Caco-2 (cell line): ENCODE measurements at regions not wholly inside any gene's neighbourhood (a gene's known extent, or its start where the extent isn't known, plus 50 kb on each side); places are given as distances from the start of the nearest gene placed in this dataset.
"Not testable (repeated sequence)": the region's sequence is repeated elsewhere in the genome, so short reads cannot be mapped to it uniquely, and the experiment has no call there.

Source experiments
- BruUV-seq: library from RNA; stranded (reverse); fragments of 400-500 nt; replicated peaks from 2 replicates; lab custom pipeline; 2021; lab: Mats Ljungman, UMichigan
- CTCF ChIA-PET: fragments of 300-600 bp; sonication (Branson Sonifier 250); formaldehyde crosslinking; loops from one replicate; lab custom pipeline; 2022; ENCODE audit warnings: antibody characterized with exemption; lab: Charles Lee
- POLR2A ChIA-PET: fragments of 300-600 bp; sonication (Branson Sonifier 250); formaldehyde crosslinking; loops from one replicate; lab custom pipeline; 2022; ENCODE audit warnings: antibody characterized with exemption; lab: Charles Lee
- DNase-seq, 2 experiments: peaks; one replicate each; pipeline versions ENCODE4 v3.0.0 to v3.0.0-alpha.2; 2020 to 2022
- H3K27me3 ChIP-seq: replicated peaks from 2 replicates; pipeline ENCODE4 v1.6.0; 2011; ENCODE audit warnings: low read length; ENCODE audit not compliant: control insufficient read depth, insufficient read depth
- H3K36me3 ChIP-seq: 2 replicates; pipeline ENCODE4 v1.5.1; 2011; ENCODE audit warnings: low read length; ENCODE audit not compliant: control insufficient read depth, insufficient read depth
- H3K4me1 ChIP-seq: fragments of 250-450 bp; sonication (Bioruptor Pico); 2 replicates; pipeline ENCODE4 v1.5.1; 2020; ENCODE audit warnings: mild to moderate bottlenecking
- H3K4me3 ChIP-seq: 2 replicates; pipeline ENCODE4 v1.5.1; 2011; ENCODE audit warnings: low read depth, mild to moderate bottlenecking, control low read depth, low read length
- H3K9me3 ChIP-seq: fragments of 250-450 bp; sonication (Bioruptor Pico); 2 replicates; pipeline ENCODE4 v1.5.1; 2020; ENCODE audit warnings: mild to moderate bottlenecking, moderate library complexity
- H3K27ac Mint-ChIP-seq: one replicate; pipeline ENCODE4 v1.8.0; 2022; ENCODE audit warnings: mixed read lengths; ENCODE audit not compliant: unreplicated experiment
- H3K27me3 Mint-ChIP-seq: one replicate; pipeline ENCODE4 v1.8.0; 2022; ENCODE audit warnings: mixed read lengths; ENCODE audit not compliant: insufficient read depth, unreplicated experiment
- H3K36me3 Mint-ChIP-seq: one replicate; pipeline ENCODE4 v1.8.0; 2022; ENCODE audit warnings: mild to moderate bottlenecking, mixed read lengths; ENCODE audit not compliant: insufficient read depth, unreplicated experiment
- H3K4me1 Mint-ChIP-seq: one replicate; pipeline ENCODE4 v1.8.0; 2022; ENCODE audit warnings: low read depth, mixed read lengths; ENCODE audit not compliant: unreplicated experiment
- H3K4me3 Mint-ChIP-seq: one replicate; pipeline ENCODE4 v1.8.0; 2022; ENCODE audit warnings: mild to moderate bottlenecking, moderate library complexity, mixed read lengths; ENCODE audit not compliant: unreplicated experiment
- H3K9me3 Mint-ChIP-seq: one replicate; pipeline ENCODE4 v1.8.0; 2022; ENCODE audit warnings: mixed read lengths; ENCODE audit not compliant: unreplicated experiment
- CTCF ChIP-seq, 2 experiments: fragments of 200-600 bp in 1 of 2; IDR thresholded peaks; 1 replicate in 1 of 2; 2 replicates in 1 of 2; pipeline versions ENCODE4 v1.5.1 to v1.8.0; 2011 to 2022; ENCODE audit warnings: antibody characterized with exemption in 1 of 2, control low read depth in 1 of 2, inconsistent platforms in 1 of 2, low read depth in 1 of 2, low read length in 1 of 2, mild to moderate bottlenecking in 1 of 2, moderate library complexity in 1 of 2; ENCODE audit not compliant: insufficient read depth in 1 of 2, severe bottlenecking in 1 of 2, unreplicated experiment in 1 of 2
- intact Hi-C: fragments of 100-400 bp; cut with micrococcal nuclease; formaldehyde crosslinking; loops from one replicate; pipeline ENCODE4 v1.10.0; 2022; ENCODE audit not compliant: unreplicated experiment

DNA sequence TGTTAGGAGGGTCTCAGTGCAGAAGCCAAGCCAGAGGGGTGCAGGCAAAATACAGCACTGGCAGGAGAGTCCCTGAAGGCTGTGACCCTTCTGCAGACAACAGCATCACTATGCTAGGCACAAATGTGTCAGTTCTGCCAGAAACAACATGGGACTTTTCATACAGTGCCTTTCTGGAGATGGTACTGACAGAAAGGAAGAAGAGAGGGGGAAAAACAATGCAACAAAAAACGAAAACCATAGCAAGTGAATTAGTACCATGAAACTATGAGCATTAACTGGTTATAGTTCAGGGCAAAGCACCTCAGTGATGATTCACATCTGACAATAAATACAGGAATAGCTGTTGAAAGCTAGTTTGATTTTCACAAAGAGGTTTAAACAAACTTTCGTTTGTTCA lies 140.8 kb upstream of the NBPF11 start:
- H3K4me1 Mint-ChIP-seq = peaks cover 16% of the 10 kb centered on the region
- H3K4me3 Mint-ChIP-seq = no peak overlapping the region
- no peak overlapping the region for H3K4me3 ChIP-seq
- H3K27ac Mint-ChIP-seq = peak overlapping the region; percentile 42
- no TSS peak for BruUV-seq
- no peaks in the 10 kb centered on the region for H3K36me3 ChIP-seq
- peaks cover 27% of the 10 kb centered on the region for H3K36me3 Mint-ChIP-seq
- DNase-seq = no peak
- intact Hi-C loops = no loop called here
- H3K9me3 ChIP-seq = peaks cover 48% of the 10 kb centered on the region
- no peaks in the 10 kb centered on the region for H3K27me3 Mint-ChIP-seq
- no peaks in the 10 kb centered on the region for H3K27me3 ChIP-seq
- H3K4me1 ChIP-seq = peaks cover 17% of the 10 kb centered on the region
- CTCF ChIA-PET = no interaction called here
- POLR2A ChIA-PET = no interaction called here
- TF ChIP-seq CTCF (IDR thresholded peaks at IDR 0.05; ENCODE audit: insufficient read depth in 1 of 2, low read depth in 1 of 2, low read length in 1 of 2, severe bottlenecking in 1 of 2, unreplicated experiment in 1 of 2) = no peak
- peaks cover 65% of the 10 kb centered on the region for H3K9me3 Mint-ChIP-seq

DNA sequence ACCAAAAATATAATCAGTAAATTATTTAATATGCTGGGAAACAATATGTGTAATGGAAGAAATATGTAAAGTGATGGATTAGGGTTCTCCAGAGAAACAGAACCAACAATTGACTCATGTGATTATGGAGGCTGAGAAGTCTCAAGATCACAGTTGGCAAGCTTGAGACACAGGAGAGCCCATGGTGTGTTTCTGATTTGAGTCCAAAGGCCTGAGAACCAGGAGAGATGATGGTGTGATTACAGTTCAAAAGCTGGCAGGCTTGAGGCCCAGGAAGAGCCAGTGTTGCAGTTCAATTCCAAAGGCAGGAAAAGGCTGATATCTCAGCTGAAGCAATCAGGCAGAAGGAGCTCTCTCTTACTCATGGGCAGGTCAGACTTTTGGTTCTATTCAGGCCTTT lies 138.8 kb upstream of the NBPF11 start:
- no peaks in the 10 kb centered on the region for H3K27me3 Mint-ChIP-seq
- no peak overlapping the region for H3K4me3 ChIP-seq
- no peak for TF ChIP-seq CTCF (IDR thresholded peaks at IDR 0.05; ENCODE audit: insufficient read depth in 1 of 2, low read depth in 1 of 2, low read length in 1 of 2, severe bottlenecking in 1 of 2, unreplicated experiment in 1 of 2)

GRCh38 chr1:148289647-148290046 lies 137.6 kb upstream of the NBPF11 start:
- DNase-seq = no peak
- intact Hi-C loops = no loop called here
- TF ChIP-seq CTCF (IDR thresholded peaks at IDR 0.05; ENCODE audit: insufficient read depth in 1 of 2, low read depth in 1 of 2, low read length in 1 of 2, severe bottlenecking in 1 of 2, unreplicated experiment in 1 of 2) = no peak
- Mint-ChIP-seq H3K9me3 (peaks cover 59% of the 10 kb centered on the region), H3K27me3 (no peaks in the 10 kb centered on the region), H3K36me3 (peaks cover 28% of the 10 kb centered on the region), H3K4me3 (no peak overlapping the region), H3K4me1 (peaks cover 17% of the 10 kb centered on the region), H3K27ac (no peak overlapping the region)
- Histone ChIP-seq H3K27me3 (no peaks in the 10 kb centered on the region), H3K36me3 (no peaks in the 10 kb centered on the region), H3K9me3 (peaks cover 37% of the 10 kb centered on the region), H3K4me3 (no peak overlapping the region), H3K4me1 (peaks cover 16% of the 10 kb centered on the region)
- ChIA-PET POLR2A (no interaction called here), CTCF (no interaction called here)
- no TSS peak for BruUV-seq

More for the DNA sequence above, 138.8 kb upstream of the NBPF11 start:
- CTCF ChIA-PET = no interaction called here
- intact Hi-C loops = no loop called here
- no peak overlapping the region for H3K27ac Mint-ChIP-seq
- H3K4me1 Mint-ChIP-seq = peaks cover 17% of the 10 kb centered on the region
- H3K9me3 Mint-ChIP-seq = peaks cover 69% of the 10 kb centered on the region
- Histone ChIP-seq H3K36me3 (no peaks in the 10 kb centered on the region), H3K4me1 (peaks cover 16% of the 10 kb centered on the region), H3K27me3 (no peaks in the 10 kb centered on the region), H3K9me3 (peaks cover 48% of the 10 kb centered on the region)
- POLR2A ChIA-PET = no interaction called here
- H3K4me3 Mint-ChIP-seq = no peak overlapping the region
- DNase-seq = no peak
- peaks cover 30% of the 10 kb centered on the region for H3K36me3 Mint-ChIP-seq
- no TSS peak for BruUV-seq

DNA sequence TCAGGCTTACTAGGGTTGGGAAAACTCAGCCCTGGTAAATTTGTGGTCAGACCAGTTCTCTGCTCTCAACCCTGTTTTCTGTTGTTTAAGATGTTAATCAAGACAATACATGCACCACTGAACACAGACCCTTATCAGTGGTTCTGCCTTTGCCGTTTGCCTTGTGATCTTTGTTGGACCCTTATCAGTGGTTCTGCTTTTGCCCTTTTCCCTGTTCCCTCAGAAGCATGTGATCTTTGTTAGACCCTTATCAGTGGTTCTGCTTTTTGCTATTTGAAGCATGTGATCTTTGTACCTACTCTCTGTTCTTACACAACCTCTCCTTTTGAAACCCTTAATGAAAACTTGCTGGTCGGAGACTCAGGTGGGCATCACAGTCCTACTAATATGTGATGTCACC lies 133.9 kb upstream of the NBPF11 start:
- peaks cover 28% of the 10 kb centered on the region for H3K36me3 Mint-ChIP-seq
- BruUV-seq, POLR2A ChIA-PET, H3K4me3 ChIP-seq, H3K27me3 ChIP-seq, H3K36me3 ChIP-seq, intact Hi-C loops, H3K4me1 Mint-ChIP-seq, H3K27me3 Mint-ChIP-seq, CTCF ChIA-PET: not testable (repeated sequence)
- H3K27ac Mint-ChIP-seq = peak overlapping the region; percentile 93
- peak; percentile 69 to 80 for DNase-seq
- H3K4me3 Mint-ChIP-seq = peak overlapping the region; percentile 38
- Histone ChIP-seq H3K4me1 (peaks cover 16% of the 10 kb centered on the region), H3K9me3 (peaks cover 37% of the 10 kb centered on the region)
- peaks cover 33% of the 10 kb centered on the region for H3K9me3 Mint-ChIP-seq

- H3K4me1 ChIP-seq, H3K27me3 Mint-ChIP-seq, DNase-seq, H3K4me1 Mint-ChIP-seq, H3K27ac Mint-ChIP-seq, H3K4me3 ChIP-seq, BruUV-seq, H3K36me3 Mint-ChIP-seq, POLR2A ChIA-PET, H3K9me3 ChIP-seq, CTCF ChIA-PET, H3K4me3 Mint-ChIP-seq, H3K27me3 ChIP-seq, intact Hi-C loops, H3K36me3 ChIP-seq: not testable (repeated sequence)
- H3K9me3 Mint-ChIP-seq = peaks cover 21% of the 10 kb centered on the region
Measured at GRCh38 chr1:148280831-148281572, 128.9 kb upstream of the NBPF11 start.
